ENCODE measurements at regions not wholly inside any gene's neighbourhood (a gene's known extent, or its start where the extent isn't known, plus 50 kb on each side); places are given as distances from the start of the nearest gene placed in this dataset.

- DNase-seq, result no peak
- Mint-ChIP-seq H3K27ac (ENCODE audit: unreplicated experiment) (no peak overlapping the region), H3K4me1 (ENCODE audit: low read depth, unreplicated experiment) (no peaks in the 10 kb centered on the region), H3K27me3 (ENCODE audit: insufficient read depth, unreplicated experiment) (no peaks in the 10 kb centered on the region), H3K36me3 (ENCODE audit: insufficient read depth, unreplicated experiment) (no peaks in the 10 kb centered on the region), H3K9me3 (ENCODE audit: unreplicated experiment) (no peaks in the 10 kb centered on the region), H3K4me3 (ENCODE audit: unreplicated experiment) (no peak overlapping the region)
- POLR2A ChIA-PET, result no interaction called here
- Histone ChIP-seq H3K9me3 (no peaks in the 10 kb centered on the region), H3K36me3 (ENCODE audit: control insufficient read depth, insufficient read depth, low read length) (no peaks in the 10 kb centered on the region), H3K4me3 (ENCODE audit: low read depth, low read length) (no peak overlapping the region), H3K4me1 (no peaks in the 10 kb centered on the region), H3K27me3 (replicated peaks; ENCODE audit: control insufficient read depth, insufficient read depth, low read length) (no peaks in the 10 kb centered on the region)
- intact Hi-C loops (cut with micrococcal nuclease; ENCODE audit: unreplicated experiment), result no loop called here
- BruUV-seq (replicated peaks), result no TSS peak
- CTCF ChIA-PET, result no interaction called here
- TF ChIP-seq CTCF (IDR thresholded peaks at IDR 0.05; ENCODE audit: insufficient read depth in 1 of 2, low read depth in 1 of 2, low read length in 1 of 2, severe bottlenecking in 1 of 2, unreplicated experiment in 1 of 2), result no peak
These were observed 1241.2 kb upstream of the FLRT2 start for GRCh38 chr14:84288781-84289180.

- Mint-ChIP-seq H3K27me3 (ENCODE audit: insufficient read depth, unreplicated experiment) (no peaks in the 10 kb centered on the region), H3K4me1 (ENCODE audit: low read depth, unreplicated experiment) (no peaks in the 10 kb centered on the region), H3K36me3 (ENCODE audit: insufficient read depth, unreplicated experiment) (no peaks in the 10 kb centered on the region), H3K4me3 (ENCODE audit: unreplicated experiment) (no peak overlapping the region), H3K9me3 (ENCODE audit: unreplicated experiment) (no peaks in the 10 kb centered on the region), H3K27ac (ENCODE audit: unreplicated experiment) (no peak overlapping the region)
- BruUV-seq (replicated peaks), result no TSS peak
- Histone ChIP-seq H3K4me3 (ENCODE audit: low read depth, low read length) (no peak overlapping the region), H3K36me3 (ENCODE audit: control insufficient read depth, insufficient read depth, low read length) (no peaks in the 10 kb centered on the region), H3K27me3 (replicated peaks; ENCODE audit: control insufficient read depth, insufficient read depth, low read length) (no peaks in the 10 kb centered on the region), H3K4me1 (no peaks in the 10 kb centered on the region), H3K9me3 (no peaks in the 10 kb centered on the region)
- ChIA-PET POLR2A (no interaction called here), CTCF (interaction anchor here (0.6 kb wide), 1 partner anchor 66 kb away, joined by 3 read pairs; no protein-coding TSS in a partner anchor)
- TF ChIP-seq CTCF (IDR thresholded peaks at IDR 0.05; ENCODE audit: insufficient read depth in 1 of 2, low read depth in 1 of 2, low read length in 1 of 2, severe bottlenecking in 1 of 2, unreplicated experiment in 1 of 2), result no peak
- DNase-seq, result no peak
- intact Hi-C loops (cut with micrococcal nuclease; ENCODE audit: unreplicated experiment), result no loop called here
These were observed 1231.2 kb upstream of the FLRT2 start for GRCh38 chr14:84298663-84299195.

GRCh38 chr14:84303140-84303539 lies 1226.8 kb upstream of the FLRT2 start:
- no peak for DNase-seq
- H3K4me1 Mint-ChIP-seq (ENCODE audit: low read depth, unreplicated experiment), result no peaks in the 10 kb centered on the region
- no peak overlapping the region for H3K27ac Mint-ChIP-seq (ENCODE audit: unreplicated experiment)
- no peaks in the 10 kb centered on the region for H3K9me3 Mint-ChIP-seq (ENCODE audit: unreplicated experiment)
- intact Hi-C loops (cut with micrococcal nuclease; ENCODE audit: unreplicated experiment), result no loop called here
- Histone ChIP-seq H3K27me3 (replicated peaks; ENCODE audit: control insufficient read depth, insufficient read depth, low read length) (no peaks in the 10 kb centered on the region), H3K36me3 (ENCODE audit: control insufficient read depth, insufficient read depth, low read length) (no peaks in the 10 kb centered on the region), H3K4me3 (ENCODE audit: low read depth, low read length) (no peak overlapping the region), H3K4me1 (no peaks in the 10 kb centered on the region), H3K9me3 (peaks cover 9% of the 10 kb centered on the region; the same call in 1 of the 2 replicates)
- POLR2A ChIA-PET, result no interaction called here
- CTCF ChIA-PET, result no interaction called here
- no peak overlapping the region for H3K4me3 Mint-ChIP-seq (ENCODE audit: unreplicated experiment)
- H3K36me3 Mint-ChIP-seq (ENCODE audit: insufficient read depth, unreplicated experiment), result no peaks in the 10 kb centered on the region
- no peak for TF ChIP-seq CTCF (IDR thresholded peaks at IDR 0.05; ENCODE audit: insufficient read depth in 1 of 2, low read depth in 1 of 2, low read length in 1 of 2, severe bottlenecking in 1 of 2, unreplicated experiment in 1 of 2)
- no TSS peak for BruUV-seq (replicated peaks)
- H3K27me3 Mint-ChIP-seq (ENCODE audit: insufficient read depth, unreplicated experiment), result no peaks in the 10 kb centered on the region

All from Caco-2 (cell line).